H9 (cell line): ENCODE measurements at regions not wholly inside any gene's neighbourhood (a gene's known extent, or its start where the extent isn't known, plus 50 kb on each side); places are given as distances from the start of the nearest gene placed in this dataset.

Source experiments
- DNase-seq: peaks from one replicate; pipeline ENCODE4 v3.0.0-alpha.2; 2017
- H2AFZ ChIP-seq: one replicate; pipeline ENCODE4 v1.6.1; 2013; ENCODE audit warnings: mild to moderate bottlenecking, low read length, control low read depth, moderate library complexity
- H2AK5ac ChIP-seq: 2 replicates; pipeline ENCODE4 v1.6.1; 2013; ENCODE audit warnings: low read length, control low read depth, mixed read lengths; ENCODE audit not compliant: insufficient read length
- H2BK120ac ChIP-seq: one replicate; pipeline ENCODE4 v1.6.1; 2013; ENCODE audit warnings: low read depth, mild to moderate bottlenecking, low read length, control low read depth, inconsistent platforms; ENCODE audit not compliant: poor library complexity, severe bottlenecking
- H2BK12ac ChIP-seq: 2 replicates; pipeline ENCODE4 v1.6.1; 2013; ENCODE audit warnings: low read length, control low read depth, mixed read lengths, low read depth; ENCODE audit not compliant: insufficient read length
- H2BK15ac ChIP-seq: 2 replicates; pipeline ENCODE4 v1.6.1; 2013; ENCODE audit warnings: low read depth, low read length, control low read depth
- H2BK20ac ChIP-seq: one replicate; pipeline ENCODE4 v1.6.1; 2013; ENCODE audit warnings: low read depth, mild to moderate bottlenecking, low read length, control low read depth, inconsistent platforms; ENCODE audit not compliant: poor library complexity, severe bottlenecking
- H2BK5ac ChIP-seq: 2 replicates; pipeline ENCODE4 v1.6.1; 2013; ENCODE audit warnings: low read length, control low read depth, mixed read lengths; ENCODE audit not compliant: insufficient read length
- H3K14ac ChIP-seq: 2 replicates; pipeline ENCODE4 v1.6.1; 2013; ENCODE audit warnings: low read length, control low read depth; ENCODE audit not compliant: insufficient read depth
- H3K18ac ChIP-seq: 2 replicates; pipeline ENCODE4 v1.6.1; 2013; ENCODE audit warnings: low read depth, mild to moderate bottlenecking, mixed read lengths, low read length, control low read depth; ENCODE audit not compliant: insufficient read length
- H3K23ac ChIP-seq: 2 replicates; pipeline ENCODE4 v1.6.1; 2013; ENCODE audit warnings: low read length, control low read depth, mixed read lengths, low read depth; ENCODE audit not compliant: insufficient read length
- H3K23me2 ChIP-seq: 2 replicates; pipeline ENCODE4 v1.6.1; 2013; ENCODE audit warnings: low read depth, mild to moderate bottlenecking, mixed read lengths, low read length, control low read depth; ENCODE audit not compliant: insufficient read length, poor library complexity, severe bottlenecking
- H3K27ac ChIP-seq: 2 replicates; pipeline ENCODE4 v1.5.1; 2013; ENCODE audit warnings: low read length, control low read depth, mixed read lengths, low read depth; ENCODE audit not compliant: insufficient read length
- H3K27me3 ChIP-seq: 2 replicates; pipeline ENCODE4 v1.6.1; 2013; ENCODE audit warnings: low read length, control low read depth, inconsistent platforms; ENCODE audit not compliant: insufficient read depth
- H3K4ac ChIP-seq: 2 replicates; pipeline ENCODE4 v1.6.1; 2013; ENCODE audit warnings: low read depth, mild to moderate bottlenecking, control low read depth, inconsistent platforms, low read length, moderate library complexity
- H3K4me1 ChIP-seq: 2 replicates; pipeline ENCODE4 v1.6.1; 2013; ENCODE audit warnings: low read length, control low read depth, inconsistent platforms; ENCODE audit not compliant: insufficient read depth
- H3K4me2 ChIP-seq: 2 replicates; pipeline ENCODE4 v1.6.1; 2013; ENCODE audit warnings: low read length, control low read depth, mixed read lengths; ENCODE audit not compliant: insufficient read length, insufficient read depth
- H3K56ac ChIP-seq: 2 replicates; pipeline ENCODE4 v1.6.1; 2013; ENCODE audit warnings: low read depth, mild to moderate bottlenecking, mixed read lengths, low read length, control low read depth; ENCODE audit not compliant: insufficient read length
- H3K79me1 ChIP-seq: 2 replicates; pipeline ENCODE4 v1.6.1; 2013; ENCODE audit warnings: low read depth, mild to moderate bottlenecking, moderate library complexity, low read length, control low read depth, inconsistent platforms; ENCODE audit not compliant: insufficient read depth, poor library complexity, severe bottlenecking
- H3K79me2 ChIP-seq: 2 replicates; pipeline ENCODE4 v1.6.1; 2013; ENCODE audit warnings: low read length, control low read depth, inconsistent platforms; ENCODE audit not compliant: insufficient read depth
- H3K9ac ChIP-seq: 2 replicates; pipeline ENCODE4 v1.6.1; 2013; ENCODE audit warnings: low read length, control low read depth, mixed read lengths; ENCODE audit not compliant: insufficient read length; ENCODE audit errors: extremely low read depth
- H3K9me3 ChIP-seq: one replicate; pipeline ENCODE4 v1.6.1; 2013; ENCODE audit warnings: low read depth, low read length, inconsistent platforms; ENCODE audit not compliant: control insufficient read depth
- H3T11ph ChIP-seq: one replicate; pipeline ENCODE4 v1.6.1; 2013; ENCODE audit warnings: mild to moderate bottlenecking, low read length, control low read depth, inconsistent platforms
- H4K20me1 ChIP-seq: one replicate; pipeline ENCODE4 v1.6.1; 2013; ENCODE audit not compliant: control insufficient read depth, insufficient read length, insufficient read depth
- H4K5ac ChIP-seq: 2 replicates; pipeline ENCODE4 v1.6.1; 2013; ENCODE audit warnings: low read depth, mild to moderate bottlenecking, mixed read lengths, low read length, control low read depth; ENCODE audit not compliant: insufficient read length
- H4K8ac ChIP-seq: replicated peaks from 2 replicates; pipeline ENCODE4 v1.6.1; 2013; ENCODE audit warnings: low read length, control low read depth, mixed read lengths, low read depth; ENCODE audit not compliant: insufficient read length
- H4K91ac ChIP-seq: 2 replicates; pipeline ENCODE4 v1.6.1; 2013; ENCODE audit warnings: low read depth, mild to moderate bottlenecking, moderate library complexity, mixed read lengths, low read length, control low read depth; ENCODE audit not compliant: insufficient read length
- H3K27ac Mint-ChIP-seq, 3 experiments: 2 replicates in 2 of 3; 3 replicates in 1 of 3; pipeline ENCODE4 v1.8.0; 2020 to 2021; ENCODE audit warnings: mixed read lengths in 3 of 3, mild to moderate bottlenecking in 1 of 3, moderate library complexity in 1 of 3
- H3K27me3 Mint-ChIP-seq: 2 replicates; pipeline ENCODE4 v1.8.0; 2021; ENCODE audit warnings: low read depth, mild to moderate bottlenecking, moderate library complexity, mixed read lengths
- H3K36me3 Mint-ChIP-seq, 3 experiments: 2 replicates in 2 of 3; 3 replicates in 1 of 3; pipeline ENCODE4 v1.8.0; 2020 to 2021; ENCODE audit warnings: low read depth in 3 of 3, mixed read lengths in 3 of 3; ENCODE audit not compliant: insufficient read depth in 1 of 3
- H3K4me1 Mint-ChIP-seq, 2 experiments: 2 replicates each; pipeline ENCODE4 v1.8.0; 2020; ENCODE audit warnings: mixed read lengths in 2 of 2
- H3K4me3 Mint-ChIP-seq, 2 experiments: 2 replicates in 1 of 2; 3 replicates in 1 of 2; pipeline ENCODE4 v1.8.0; 2020 to 2021; ENCODE audit warnings: mild to moderate bottlenecking in 2 of 2, mixed read lengths in 2 of 2, moderate library complexity in 1 of 2
- H3K9me3 Mint-ChIP-seq, 2 experiments: 2 replicates in 1 of 2; 3 replicates in 1 of 2; pipeline ENCODE4 v1.8.0; 2020; ENCODE audit warnings: mild to moderate bottlenecking in 2 of 2, mixed read lengths in 2 of 2, moderate library complexity in 1 of 2
- CTCF ChIP-seq: fragments of 200-600 bp; sonication (generic); conservative IDR thresholded peaks from 3 replicates; pipeline ENCODE4 v1.8.0; 2021; ENCODE audit warnings: antibody characterized with exemption, mild to moderate bottlenecking
- WGBS: extraction: QIAGEN DNeasy Blood & Tissue Kit; methylation state at CpG from one replicate; pipeline ENCODE4 v1.1.7; 2013; ENCODE audit warnings: missing lambda C conversion rate, low lambda C conversion rate, mixed read lengths; ENCODE audit not compliant: insufficient read length; ENCODE audit errors: extremely low coverage; 5-methylcytosine and 5-hydroxymethylcytosine counted together

GRCh38 chr16:51009359-51009758 is 141.7 kb downstream of the SALL1 start:
- no peak overlapping the region for H4K5ac ChIP-seq
- Mint-ChIP-seq H3K9me3 (peaks cover 0 to 9% of the 10 kb centered on the region in 2 experiments; a peak in 3 of 5 replicates), H3K36me3 (peaks cover 0 to 4% (median 0%) of the 10 kb centered on the region in 3 experiments; a peak in 1 of 7 replicates)

More at GRCh38 chr16:51009359-51009758, 141.7 kb downstream of the SALL1 start:
- H2BK15ac ChIP-seq, result no peak overlapping the region
- no peak overlapping the region for H3K4ac ChIP-seq
- peaks cover 2 to 5% of the 10 kb centered on the region in 2 experiments; a peak in 3 of 4 replicates for H3K4me1 Mint-ChIP-seq
- H3K9ac ChIP-seq, result no peak overlapping the region
- H3K18ac ChIP-seq, result no peak overlapping the region
- no peaks in the 10 kb centered on the region for H3K23me2 ChIP-seq
- H3K56ac ChIP-seq, result no peak overlapping the region
- H2BK12ac ChIP-seq, result no peak overlapping the region
- no CpG with 5 or more reads among the region's 3 CpGs for WGBS
- no peak overlapping the region for H3K4me2 ChIP-seq
- no peak for TF ChIP-seq CTCF
- no peak for DNase-seq
- H3K27ac Mint-ChIP-seq, result no peak overlapping the region
- no peak overlapping the region for H2BK5ac ChIP-seq
- no peak overlapping the region for H4K8ac ChIP-seq
- no peak overlapping the region for H2AK5ac ChIP-seq
- H2AFZ ChIP-seq, result no peak overlapping the region
- no peaks in the 10 kb centered on the region for H3K4me1 ChIP-seq
- no peak overlapping the region for H3T11ph ChIP-seq
- H2BK20ac ChIP-seq, result no peak overlapping the region
- no peak overlapping the region for H3K23ac ChIP-seq
- no peak overlapping the region for H2BK120ac ChIP-seq
- H3K9me3 ChIP-seq, result no peaks in the 10 kb centered on the region
- H3K27me3 Mint-ChIP-seq, result peaks cover 11% of the 10 kb centered on the region
- no peaks in the 10 kb centered on the region for H3K27me3 ChIP-seq
- H3K79me2 ChIP-seq, result no peaks in the 10 kb centered on the region
- H4K91ac ChIP-seq, result no peak overlapping the region
- no peaks in the 10 kb centered on the region for H3K79me1 ChIP-seq
- no peak overlapping the region for H3K4me3 Mint-ChIP-seq
- H3K27ac ChIP-seq, result no peak overlapping the region
- no peak overlapping the region for H3K14ac ChIP-seq
- H4K20me1 ChIP-seq, result no peaks in the 10 kb centered on the region
